ENCODE measurements at regions not wholly inside any gene's neighbourhood (a gene's known extent, or its start where the extent isn't known, plus 50 kb on each side); places are given as distances from the start of the nearest gene placed in this dataset.

DNA sequence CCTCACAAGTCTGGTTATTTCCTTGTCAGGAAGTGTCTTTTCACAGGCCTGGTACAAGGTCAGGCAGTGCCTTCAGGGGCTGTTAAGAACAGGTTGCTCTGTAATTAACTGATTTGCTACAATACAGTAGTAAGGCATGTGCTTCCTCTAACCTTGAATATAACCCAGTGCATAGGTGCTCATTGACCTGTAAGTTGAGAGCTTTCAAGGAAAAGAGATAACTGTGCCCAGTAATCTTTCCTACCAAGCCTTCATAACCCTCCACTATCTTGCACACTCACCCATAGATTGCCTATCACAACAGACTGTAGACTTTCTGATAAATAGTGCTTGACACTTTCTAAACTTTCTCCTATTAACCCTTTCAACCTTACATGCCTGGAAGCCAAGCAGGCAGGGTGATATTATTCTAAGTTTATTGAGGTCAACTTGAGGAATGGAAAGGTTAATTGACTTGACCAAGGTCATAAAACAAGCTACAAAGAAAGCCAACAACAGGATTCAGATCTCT is 148.1 kb downstream of the PPARGC1A start:
- no peak for DNase-seq

- DNase-seq, result no peak
These were observed 152.3 kb downstream of the PPARGC1A start for GRCh38 chr4:23737571-23737970.

DNA sequence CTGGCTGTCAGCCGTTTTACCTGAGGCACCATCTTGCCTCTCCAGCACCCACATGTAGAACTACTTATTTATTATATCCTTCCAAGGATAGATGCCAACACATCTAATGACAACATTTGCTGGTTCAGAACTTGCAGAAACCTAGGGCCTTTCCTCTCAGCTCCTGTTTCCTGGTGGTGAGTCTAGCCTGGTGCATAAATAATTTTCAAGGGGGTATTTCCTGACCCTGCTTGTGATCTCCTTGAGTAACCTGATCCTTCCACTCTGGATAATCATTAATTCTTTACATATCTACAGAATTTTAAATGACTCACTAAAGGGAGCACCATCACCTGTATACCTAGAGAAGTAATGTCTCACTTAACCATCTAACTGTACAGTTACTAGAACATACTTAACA is 153.4 kb downstream of the PPARGC1A start:
- no peak for DNase-seq

DNA sequence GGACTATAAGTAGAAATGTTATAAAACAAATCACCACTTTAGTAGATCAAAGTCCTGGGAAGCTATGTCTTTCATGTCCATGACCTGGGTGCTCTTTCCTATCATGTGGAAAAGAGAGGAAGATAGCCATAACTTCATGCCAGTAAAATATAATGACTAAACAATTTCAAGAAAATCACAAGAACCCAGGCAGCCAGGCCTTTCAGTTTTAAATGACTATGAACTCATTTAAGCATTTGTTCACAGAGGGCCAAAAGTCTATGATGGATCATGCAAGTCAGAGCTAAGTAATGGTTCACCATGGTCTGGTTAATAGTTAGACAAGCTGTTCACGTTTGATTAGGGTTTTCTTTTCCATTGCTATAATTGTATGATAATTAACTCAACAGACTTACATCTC is 155.8 kb downstream of the PPARGC1A start:
- no peak for DNase-seq

DNA sequence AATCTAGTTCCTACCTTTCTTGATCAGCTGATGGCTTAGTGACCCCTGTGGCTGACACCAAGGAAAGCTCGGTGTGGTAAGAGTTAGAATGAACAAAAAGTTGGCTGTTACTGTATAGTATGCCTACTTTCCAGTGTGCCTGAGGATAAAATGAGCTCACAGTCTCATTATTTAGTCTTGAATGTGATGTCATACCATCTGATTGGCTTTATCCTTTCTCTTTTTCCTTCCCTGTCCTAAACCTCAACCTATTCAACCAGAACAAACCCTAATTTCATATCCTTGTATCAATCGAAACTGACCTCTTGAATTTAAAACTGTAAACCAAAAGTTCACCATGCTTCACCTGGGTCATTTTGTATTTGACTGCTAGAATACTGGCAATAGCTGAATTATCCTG is 156.4 kb downstream of the PPARGC1A start:
- DNase-seq, result no peak

DNA sequence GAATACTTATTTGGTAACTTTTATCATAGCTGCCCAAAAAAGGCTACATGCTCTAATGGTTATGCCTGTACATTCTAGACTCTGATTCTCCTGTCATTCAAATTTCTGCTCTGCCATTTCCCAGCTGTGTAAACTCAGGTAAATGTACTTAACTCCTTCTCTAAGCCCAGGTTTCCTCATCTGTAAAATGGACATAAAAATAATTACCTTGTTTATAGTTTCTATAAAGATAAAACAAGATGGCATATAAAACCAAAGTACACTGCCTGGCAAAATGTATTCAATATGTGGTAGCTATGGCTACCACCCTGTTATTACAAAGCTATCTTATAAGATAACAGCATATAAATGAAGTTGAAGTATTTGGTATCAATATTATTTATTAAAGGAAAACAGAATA is 158.8 kb downstream of the PPARGC1A start:
- no peak for DNase-seq

- DNase-seq, result no peak
These were observed 160.9 kb downstream of the PPARGC1A start for GRCh38 chr4:23728971-23729370.

DNA sequence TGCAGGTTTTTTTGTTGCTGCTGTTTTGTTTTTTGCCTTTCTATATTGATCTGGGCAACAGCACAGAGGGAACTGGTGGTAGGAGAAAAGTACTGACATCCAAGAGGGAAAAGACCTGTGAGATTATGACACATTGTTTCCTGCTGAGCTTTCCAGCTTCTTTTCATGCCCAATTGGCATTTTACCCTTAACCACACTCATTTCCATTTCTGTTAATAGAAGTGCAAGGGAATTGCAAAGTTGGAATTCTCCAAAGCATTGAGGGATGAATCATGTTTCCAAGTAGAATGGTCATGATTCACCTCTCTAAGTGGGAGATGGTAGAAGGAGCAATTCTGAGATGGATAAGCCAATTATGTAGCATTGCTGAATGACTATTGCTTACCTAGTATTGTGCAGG is 161.5 kb downstream of the PPARGC1A start:
- no peak for DNase-seq

- DNase-seq, result no peak
These were observed 169.3 kb downstream of the PPARGC1A start for GRCh38 chr4:23720556-23720955.

DNA sequence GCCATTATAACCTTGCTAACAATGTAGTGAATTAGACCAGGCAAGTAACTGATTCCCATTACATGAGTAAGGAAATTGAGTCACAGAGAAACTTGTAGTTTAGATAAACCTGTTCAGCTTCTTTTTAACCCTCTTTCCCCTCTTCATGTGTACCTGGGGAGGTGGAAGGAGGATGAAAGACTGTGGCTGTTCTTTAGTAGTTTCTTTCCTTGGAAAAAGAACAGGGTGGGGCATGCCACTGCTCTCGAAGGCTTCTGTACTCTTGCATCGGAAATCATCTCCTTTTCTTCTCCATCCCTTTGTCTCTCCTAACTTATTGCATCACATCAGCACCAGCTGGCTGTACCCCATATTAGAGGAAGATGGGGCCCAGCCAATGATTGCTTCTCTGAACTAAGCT is 171.4 kb downstream of the PPARGC1A start:
- no peak for DNase-seq

GRCh38 chr4:23717528-23718248 is 172.2 kb downstream of the PPARGC1A start:
- DNase-seq, result no peak

DNA sequence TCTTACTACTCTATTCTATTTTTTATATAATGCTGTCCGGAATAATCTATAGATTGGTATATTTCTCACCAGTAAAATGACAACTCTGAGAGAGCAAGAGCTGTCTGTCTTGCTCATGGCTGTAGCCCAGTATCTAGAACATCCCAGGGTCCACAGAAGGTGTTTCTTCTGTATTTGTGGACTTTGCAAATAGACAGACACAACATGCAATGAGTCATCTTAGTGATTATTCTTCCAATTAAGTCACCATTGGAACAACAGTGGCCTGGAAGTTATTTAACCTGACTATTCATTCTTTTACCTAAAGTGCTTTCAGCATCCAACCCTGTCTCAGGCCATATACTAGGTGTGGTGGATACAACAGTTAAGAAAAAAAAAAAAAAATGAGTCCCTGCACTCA is 179.5 kb downstream of the PPARGC1A start:
- DNase-seq, result no peak

- no peak for DNase-seq
These were observed 182.2 kb downstream of the PPARGC1A start for GRCh38 chr4:23707652-23708026.

DNA sequence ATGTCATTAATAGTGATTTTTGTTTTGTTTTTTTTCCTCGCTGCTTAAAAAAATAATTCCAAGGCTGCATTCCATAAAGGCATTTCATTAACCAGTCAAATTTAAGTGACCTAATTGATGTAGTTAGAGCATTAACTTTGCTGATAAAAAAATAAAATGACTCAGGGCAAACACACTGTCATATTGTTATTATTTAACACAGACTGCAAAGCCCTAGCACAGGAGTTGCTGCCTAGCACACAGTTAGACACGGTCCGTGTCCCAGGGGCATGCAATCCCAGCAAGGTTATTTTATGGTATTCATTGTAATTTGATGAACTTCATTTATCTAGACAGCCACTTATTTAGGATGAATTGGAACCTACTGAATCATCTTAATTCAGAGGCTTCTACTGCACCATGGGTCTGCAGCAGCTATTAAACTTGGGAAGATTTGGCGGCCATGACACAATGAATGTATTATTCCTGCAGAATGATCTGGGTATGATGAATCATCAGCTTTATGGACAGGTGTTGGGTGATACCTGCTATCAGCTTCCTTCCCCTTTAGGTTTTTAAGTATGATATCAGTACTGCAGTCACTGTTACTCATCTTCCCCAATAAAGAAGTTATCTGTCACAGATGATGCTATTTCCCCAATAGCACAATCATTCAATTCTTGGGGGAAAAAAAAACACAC is 182.7 kb downstream of the PPARGC1A start:
- no peak for DNase-seq

DNA sequence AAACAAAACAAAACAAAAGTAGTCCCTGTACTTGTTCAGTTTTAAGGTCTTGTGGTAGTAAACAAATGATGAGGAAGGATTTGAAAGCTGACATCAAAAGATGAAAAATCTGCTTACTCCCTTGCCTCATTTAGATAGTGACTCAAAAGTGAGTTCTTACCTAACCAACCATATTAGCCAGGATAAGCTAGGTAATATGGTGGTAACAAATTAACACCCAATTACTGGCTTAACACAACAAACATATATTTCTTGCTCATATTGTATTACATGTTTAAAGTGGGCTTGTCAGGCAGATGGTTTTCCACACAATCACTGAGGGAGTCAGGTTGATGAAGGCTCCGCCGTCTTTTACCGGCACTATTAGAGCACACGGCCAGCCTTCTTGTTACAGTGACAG is 189.7 kb downstream of the PPARGC1A start:
- no peak for DNase-seq

DNA sequence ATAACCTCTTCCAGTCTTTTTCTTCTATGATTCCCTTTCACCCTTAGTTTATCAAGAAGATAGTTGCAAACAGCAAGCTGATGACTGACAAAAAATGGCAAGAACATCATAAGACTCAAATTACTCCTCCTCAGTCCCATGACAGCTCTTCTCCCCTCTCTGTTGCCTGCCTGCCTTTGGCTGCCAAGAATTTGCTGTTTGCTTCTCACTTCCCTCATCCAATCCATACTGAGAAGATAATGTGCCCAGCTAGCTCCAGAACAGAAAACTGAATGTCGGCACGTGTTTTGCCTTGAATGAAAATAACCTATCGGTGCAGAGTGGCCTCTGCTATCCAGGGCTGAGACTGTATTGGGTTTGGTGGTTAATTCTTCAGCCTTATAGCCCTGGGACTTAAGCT is 192.1 kb downstream of the PPARGC1A start:
- DNase-seq, result no peak

DNA sequence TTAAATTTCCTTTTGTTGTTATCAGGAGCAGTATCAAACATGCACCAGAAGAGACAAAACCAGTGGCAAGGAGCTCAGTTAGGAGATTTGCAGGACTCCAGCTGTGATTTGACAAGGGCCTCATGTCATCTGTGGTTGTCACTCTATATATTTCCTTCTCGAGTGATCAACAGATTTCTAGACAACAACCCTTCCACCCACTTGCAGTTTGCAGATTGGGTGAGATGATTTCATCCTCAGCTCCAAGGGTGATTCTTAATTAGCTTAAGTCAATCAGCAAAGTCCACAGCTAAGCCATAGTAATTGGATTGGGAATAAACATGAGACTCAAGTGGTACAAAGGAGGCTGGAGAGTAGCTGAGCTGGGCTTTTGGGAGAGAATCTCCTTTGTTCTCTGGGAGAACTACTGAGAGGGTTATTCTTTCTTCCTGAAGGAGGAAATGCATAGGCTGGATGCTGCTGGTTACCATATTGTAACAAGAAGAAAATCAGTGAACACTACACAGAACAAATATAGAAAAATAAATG is 192.8 kb downstream of the PPARGC1A start:
- no peak for DNase-seq

DNA sequence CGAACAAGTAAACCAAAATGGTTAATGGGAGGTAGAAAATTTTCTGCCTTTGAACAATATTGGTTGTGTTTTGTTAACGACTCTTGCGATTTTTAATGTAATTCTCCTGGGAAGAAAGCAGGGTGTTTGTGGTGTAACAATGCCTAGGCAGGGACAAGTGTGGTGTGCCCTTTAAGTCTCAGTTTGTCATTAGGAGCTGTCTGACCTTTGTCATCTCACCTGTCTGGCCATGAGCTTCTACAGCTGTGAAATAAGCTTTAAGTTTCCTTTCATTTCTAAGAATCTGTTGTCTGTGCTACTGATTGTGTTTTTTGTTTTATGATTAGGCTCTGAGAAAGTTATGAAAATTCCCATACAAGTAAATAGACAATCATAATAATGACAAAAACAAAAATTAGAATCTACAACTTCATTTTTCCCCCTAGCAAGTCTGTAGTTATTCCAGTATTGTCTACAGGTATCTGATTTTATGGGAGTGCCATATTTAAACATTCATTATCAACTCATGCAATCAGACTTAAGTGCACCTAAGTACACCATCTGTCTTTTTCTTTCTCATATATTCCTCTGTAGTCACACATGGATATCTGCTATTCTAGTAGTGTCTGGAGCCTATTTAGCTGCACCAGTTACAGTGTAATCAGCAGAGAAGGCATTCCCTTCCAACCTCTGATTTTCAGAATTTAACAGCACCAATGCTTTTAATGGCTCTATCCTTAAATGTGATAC is 203.5 kb downstream of the PPARGC1A start:
- no peak for DNase-seq

DNA sequence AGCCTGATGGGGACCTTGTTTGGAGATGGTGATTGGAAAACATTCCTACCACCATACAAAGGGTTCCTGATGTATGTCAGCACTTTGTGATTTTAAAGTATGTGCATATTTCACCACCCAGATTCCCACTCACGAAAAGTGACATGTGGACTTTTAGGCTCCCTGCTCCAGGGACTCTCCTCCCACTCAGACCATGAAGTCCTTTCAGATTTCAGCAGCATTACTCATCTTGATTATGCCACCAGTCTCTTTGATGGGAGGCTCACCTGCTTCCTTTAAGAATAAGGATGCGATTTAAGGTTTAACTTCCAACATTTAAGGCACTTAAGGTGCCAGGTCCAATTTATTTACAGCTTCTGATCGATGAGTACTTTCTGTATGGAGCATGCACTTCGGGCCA is 204.4 kb downstream of the PPARGC1A start:
- DNase-seq, result no peak

DNA sequence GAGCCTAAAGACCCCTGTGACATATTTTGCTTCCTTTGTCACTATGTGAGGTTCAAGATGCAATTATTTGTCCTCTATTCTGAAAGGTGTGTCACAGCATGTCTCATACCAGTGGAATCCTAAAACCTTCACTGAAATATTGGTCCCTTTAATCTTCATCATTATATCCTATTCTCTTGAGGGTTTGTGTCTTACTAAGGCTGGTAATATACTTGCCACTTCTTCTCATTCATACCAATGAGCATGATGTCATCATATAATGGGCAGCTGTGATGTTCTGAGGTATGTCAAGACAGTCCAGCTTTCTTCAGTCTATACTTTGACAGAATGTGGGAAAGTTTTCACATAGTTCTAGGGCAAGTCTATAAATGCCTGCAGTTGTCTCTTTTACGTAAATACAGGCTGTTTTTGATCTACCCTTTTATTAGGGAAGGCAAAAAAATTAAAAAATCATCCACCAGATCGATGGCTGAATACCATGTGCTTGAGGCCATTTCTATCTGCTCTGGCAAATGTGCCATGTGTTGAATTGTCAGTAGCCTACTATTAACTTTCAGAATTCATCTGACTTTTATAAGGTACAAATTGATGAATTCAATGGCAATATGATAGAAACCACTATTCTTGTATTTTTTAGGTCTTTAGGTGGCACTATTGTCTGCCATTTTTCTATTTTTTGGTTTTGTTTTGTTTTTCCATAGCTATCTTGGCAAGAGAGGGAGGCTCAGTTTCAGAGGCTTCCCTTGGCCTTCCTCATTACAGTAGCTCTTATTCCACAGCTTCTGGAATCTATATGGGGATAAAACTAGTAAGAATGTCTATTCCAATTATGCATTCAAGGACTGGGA is 209.0 kb downstream of the PPARGC1A start:
- DNase-seq, result no peak

GRCh38 chr4:23674694-23675093 is 215.2 kb downstream of the PPARGC1A start:
- no peak for DNase-seq

DNA sequence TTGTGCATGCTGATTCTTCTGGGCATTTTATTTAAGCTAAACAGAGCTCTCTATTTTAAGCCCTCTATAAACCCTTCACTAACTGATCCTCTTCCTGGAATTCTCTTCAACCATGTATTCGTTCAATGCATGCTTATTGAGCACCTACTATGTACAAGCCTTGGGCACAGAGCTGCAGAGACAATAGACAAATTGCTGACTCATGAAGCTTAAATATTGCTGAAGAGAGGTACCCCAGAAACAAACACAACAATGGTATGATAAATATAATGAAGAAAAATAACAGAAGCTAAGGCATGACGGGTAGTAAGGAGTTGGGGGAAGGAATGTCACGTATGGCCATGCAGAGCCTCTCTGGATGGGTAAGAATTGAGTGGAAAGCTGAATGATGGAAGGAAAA is 222.2 kb downstream of the PPARGC1A start:
- DNase-seq, result no peak

DNA sequence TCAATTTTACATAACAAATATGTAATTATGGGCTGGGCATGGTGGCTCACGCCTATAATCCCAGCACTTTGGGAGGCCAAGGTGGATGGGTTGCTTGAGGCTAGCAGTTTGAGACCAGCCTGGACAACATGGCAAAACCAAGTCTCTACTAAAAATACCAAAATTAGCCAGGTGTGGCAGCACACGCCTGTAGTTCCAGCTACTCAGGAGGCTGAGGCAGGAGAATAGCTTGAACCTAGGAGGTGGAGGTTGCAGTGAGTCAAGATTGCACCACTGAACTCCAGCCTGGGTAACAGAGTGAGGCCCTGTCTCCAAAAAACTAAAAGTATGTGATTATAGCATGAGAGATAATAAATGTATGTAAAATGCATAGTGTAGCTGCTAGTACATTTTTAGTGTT is 229.0 kb downstream of the PPARGC1A start:
- DNase-seq, result no peak
